ENCODE measurements at regions not wholly inside any gene's neighbourhood (a gene's known extent, or its start where the extent isn't known, plus 50 kb on each side); places are given as distances from the start of the nearest gene placed in this dataset.
"Not testable (repeated sequence)": the region's sequence is repeated elsewhere in the genome, so short reads cannot be mapped to it uniquely, and the experiment has no call there.

- DNase-seq (ENCODE audit: low spot score): no peak
Measured at GRCh38 chr1:60886793-60887331, 195.5 kb upstream of the NFIA start.

GRCh38 chr1:60886090-60886489 lies 196.3 kb upstream of the NFIA start:
- DNase-seq (ENCODE audit: low spot score): no peak

DNA sequence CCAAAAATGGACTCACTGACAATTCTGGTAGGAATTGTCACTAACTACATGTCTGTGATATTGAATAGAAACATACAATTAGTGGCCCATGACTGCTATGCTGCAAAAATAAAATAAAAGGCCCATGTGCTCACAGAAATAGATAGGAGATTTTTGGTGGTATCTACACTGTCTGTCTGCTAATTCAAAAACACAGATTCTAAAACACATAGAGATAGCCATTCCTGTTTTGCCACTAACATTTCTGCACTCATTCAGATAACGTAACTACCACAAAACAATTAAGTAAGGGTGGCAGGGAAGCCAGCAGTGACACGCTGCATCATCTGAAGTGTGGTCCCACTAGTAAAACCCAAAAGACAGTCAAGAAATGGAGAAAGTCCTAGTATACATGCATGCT lies 202.2 kb upstream of the NFIA start:
- no peak for DNase-seq (ENCODE audit: low spot score)

DNA sequence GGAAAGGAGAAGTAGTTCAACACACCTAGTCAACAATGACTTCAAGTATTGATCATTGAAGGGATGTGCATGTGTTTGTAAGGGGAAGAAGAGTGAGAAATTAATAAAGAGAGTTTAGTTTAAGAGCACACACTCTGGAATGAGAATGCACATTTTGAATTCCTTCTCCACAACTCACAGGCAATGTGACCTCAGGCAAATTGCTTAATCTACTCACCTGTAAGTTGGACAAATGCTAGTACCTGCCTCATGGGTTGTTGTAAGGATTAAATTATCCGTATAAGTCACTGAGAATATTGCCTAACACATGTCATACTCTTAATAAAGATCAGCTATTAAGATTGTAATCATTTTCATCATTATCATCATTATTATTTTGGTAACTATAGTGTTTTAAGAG lies 204.0 kb upstream of the NFIA start:
- DNase-seq (ENCODE audit: low spot score): no peak

- no peak for DNase-seq (ENCODE audit: low spot score)
Measured at GRCh38 chr1:60877376-60877775, 205.0 kb upstream of the NFIA start.

DNA sequence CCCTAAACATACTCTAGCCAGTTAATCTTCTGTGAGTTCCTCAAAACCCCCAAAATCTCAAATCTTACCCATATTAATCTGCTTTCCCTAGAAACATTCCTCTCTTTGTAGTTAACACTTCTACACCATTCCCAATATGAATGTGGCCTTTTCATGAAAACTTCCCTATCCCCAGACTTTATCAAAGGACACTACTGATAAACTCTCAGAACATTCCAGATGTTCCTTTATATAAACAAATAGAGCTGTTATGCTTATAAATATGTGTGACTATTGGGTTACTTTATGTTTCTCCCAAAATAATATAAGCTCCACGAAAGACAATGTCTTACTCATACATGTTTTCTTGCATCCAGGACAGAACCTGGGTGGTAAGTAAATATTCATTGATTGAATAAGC lies 205.4 kb upstream of the NFIA start:
- DNase-seq (ENCODE audit: low spot score): no peak

GRCh38 chr1:60875138-60875537 lies 207.2 kb upstream of the NFIA start:
- DNase-seq (ENCODE audit: low spot score): peak; percentile 43

DNA sequence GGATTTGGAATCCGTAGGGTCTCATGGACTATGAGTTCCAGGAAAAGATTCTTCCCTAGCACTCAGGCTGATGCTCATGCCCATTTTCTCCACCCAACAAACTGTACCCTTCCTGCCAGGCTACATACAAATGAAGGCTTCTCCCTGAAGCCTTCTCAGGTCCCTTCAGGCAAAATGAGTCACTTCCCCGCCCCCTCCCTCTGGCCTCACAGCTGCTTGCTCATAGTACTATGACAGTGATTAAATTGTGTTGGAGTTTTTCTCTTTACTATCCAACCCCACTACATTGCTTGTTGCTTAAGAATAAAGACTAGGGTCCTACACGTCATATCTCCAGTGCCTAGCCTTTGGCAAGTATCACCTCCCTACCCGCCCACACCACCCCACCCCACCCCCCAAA lies 207.6 kb upstream of the NFIA start:
- peak; percentile 69 for DNase-seq (ENCODE audit: low spot score)

- DNase-seq (ENCODE audit: low spot score): not testable (repeated sequence)
Measured at GRCh38 chr1:60873396-60873795, 209.0 kb upstream of the NFIA start.

- no peak for DNase-seq (ENCODE audit: low spot score)
Measured at GRCh38 chr1:60872426-60873054, 209.8 kb upstream of the NFIA start.

- no peak for DNase-seq (ENCODE audit: low spot score)
Measured at GRCh38 chr1:60870269-60870865, 212.0 kb upstream of the NFIA start.

- DNase-seq (ENCODE audit: low spot score): no peak
Measured at GRCh38 chr1:60868901-60869663, 213.3 kb upstream of the NFIA start.

GRCh38 chr1:60867782-60868181 lies 214.6 kb upstream of the NFIA start:
- DNase-seq (ENCODE audit: low spot score): no peak

DNA sequence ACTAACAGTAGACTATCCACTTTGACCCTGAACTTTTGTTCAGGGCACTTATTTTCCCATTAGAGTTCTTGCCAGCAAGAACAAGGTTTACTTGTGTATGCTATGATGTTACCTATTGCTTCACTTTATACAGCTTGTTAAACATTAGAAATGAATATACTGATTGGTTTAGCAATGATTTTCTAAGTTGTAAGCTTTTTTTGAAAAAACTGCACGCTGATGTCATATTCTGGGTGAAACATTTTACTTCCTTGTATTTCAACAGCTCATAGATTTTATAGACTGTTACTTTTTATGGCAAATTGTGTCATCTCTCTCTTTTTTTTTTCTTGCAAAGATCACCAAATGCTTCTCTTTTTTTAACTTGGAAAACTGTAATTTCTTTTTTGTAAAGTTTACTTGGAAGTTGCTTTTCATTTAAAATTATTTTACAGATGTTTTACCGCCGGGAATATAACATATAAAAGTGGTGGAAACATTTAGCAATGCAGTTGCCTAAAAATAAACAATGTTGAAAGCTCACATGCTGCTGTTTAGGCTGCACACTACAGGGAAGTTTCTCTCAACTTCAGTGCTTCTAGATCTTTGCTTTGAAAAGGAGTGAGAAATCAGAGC lies 215.3 kb upstream of the NFIA start:
- no peak for DNase-seq (ENCODE audit: low spot score)

GRCh38 chr1:60866226-60866900 lies 216.0 kb upstream of the NFIA start:
- no peak for DNase-seq (ENCODE audit: low spot score)

DNA sequence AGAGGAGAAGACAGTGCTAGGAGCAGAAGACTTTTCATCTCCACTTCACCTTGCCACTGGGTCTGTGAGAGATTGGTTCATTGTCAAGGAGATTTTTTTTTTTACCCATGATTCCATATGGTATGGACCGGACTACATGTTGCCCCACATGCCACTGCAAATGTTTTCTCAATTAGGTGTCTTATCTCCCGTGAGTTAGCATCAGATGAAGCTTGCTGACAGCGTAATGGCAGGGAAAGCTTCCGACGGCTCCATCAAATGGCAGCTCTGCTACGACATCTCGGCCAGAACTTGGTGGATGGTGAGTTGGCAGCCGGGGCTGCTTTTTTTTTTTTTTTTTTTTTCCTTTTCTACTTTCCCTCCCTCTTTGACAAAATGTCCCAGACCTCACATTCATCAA lies 217.2 kb upstream of the NFIA start:
- no peak for DNase-seq (ENCODE audit: low spot score)

GRCh38 chr1:60864722-60865121 lies 217.6 kb upstream of the NFIA start:
- DNase-seq (ENCODE audit: low spot score): no peak

- no peak for DNase-seq (ENCODE audit: low spot score)
Measured at GRCh38 chr1:60863131-60863530, 219.2 kb upstream of the NFIA start.

- DNase-seq (ENCODE audit: low spot score): no peak
Measured at GRCh38 chr1:60861961-60862567, 220.3 kb upstream of the NFIA start.

GRCh38 chr1:60859111-60859510 lies 223.2 kb upstream of the NFIA start:
- DNase-seq (ENCODE audit: low spot score): no peak

DNA sequence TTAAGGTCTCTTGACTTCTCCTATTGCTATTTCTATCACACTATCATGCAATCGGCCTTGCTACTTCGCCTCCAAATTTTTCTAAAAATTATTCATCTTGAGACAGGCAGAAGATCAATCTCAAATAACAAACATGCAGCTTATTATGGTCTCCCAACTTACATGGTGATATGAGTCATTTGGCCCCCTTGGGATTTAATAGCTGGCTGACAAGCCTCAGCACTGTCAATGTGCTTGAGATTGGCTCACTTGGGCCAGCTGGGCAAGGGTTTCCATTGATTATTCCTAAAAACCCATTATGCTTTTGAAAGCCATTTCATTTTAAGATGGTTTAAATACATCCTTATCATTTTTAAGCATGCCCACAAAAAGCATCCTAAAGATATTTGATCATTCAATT lies 224.5 kb upstream of the NFIA start:
- no peak for DNase-seq (ENCODE audit: low spot score)

DNA sequence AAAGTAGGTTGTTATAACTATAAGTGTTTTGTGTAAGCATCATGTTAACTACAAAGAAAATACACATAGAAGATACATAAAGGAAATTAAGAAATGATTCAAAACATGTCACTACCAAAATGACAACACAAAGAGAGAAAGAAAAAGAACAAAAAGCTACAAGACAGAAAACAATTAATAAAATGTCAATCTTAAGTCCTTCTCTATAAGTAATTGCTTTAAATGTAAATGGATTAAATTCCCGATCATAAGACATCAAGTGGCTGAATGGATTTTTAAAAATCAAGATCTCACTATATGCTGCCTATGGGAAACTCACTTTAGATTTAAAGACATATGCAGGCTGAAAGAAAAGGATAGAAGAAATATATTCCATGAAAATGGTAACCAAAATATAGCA lies 232.3 kb upstream of the NFIA start:
- no peak for DNase-seq (ENCODE audit: low spot score)
